Inferior parietal cortex (tissue), 1 donor: ENCODE measurements at regions not wholly inside any gene's neighbourhood (a gene's known extent, or its start where the extent isn't known, plus 50 kb on each side); places are given as distances from the start of the nearest gene placed in this dataset.
"Not testable (repeated sequence)": the region's sequence is repeated elsewhere in the genome, so short reads cannot be mapped to it uniquely, and the experiment has no call there.

Experiments
- DNase-seq: peaks from one replicate; pipeline ENCODE4 v3.0.0-alpha.2; 2016; ENCODE audit errors: extremely low spot score

GRCh38 chr5:54884195-54884536, 101.2 kb downstream of the ESM1 start:
- no peak for DNase-seq

- DNase-seq = no peak
Measured at GRCh38 chr5:54883374-54884194, 101.8 kb downstream of the ESM1 start.

GRCh38 chr5:54882841-54883240, 102.6 kb downstream of the ESM1 start:
- no peak for DNase-seq

GRCh38 chr5:54882101-54882500, 103.3 kb downstream of the ESM1 start:
- no peak for DNase-seq

- no peak for DNase-seq
Measured at GRCh38 chr5:54881286-54882005, 103.9 kb downstream of the ESM1 start.

GRCh38 chr5:54876976-54877375, 108.4 kb downstream of the ESM1 start:
- DNase-seq = no peak

- DNase-seq = no peak
Measured at GRCh38 chr5:54876556-54876955, 108.8 kb downstream of the ESM1 start.

GRCh38 chr5:54874337-54875021, 110.9 kb downstream of the ESM1 start:
- no peak for DNase-seq

- no peak for DNase-seq
Measured at GRCh38 chr5:54873691-54874090, 111.7 kb downstream of the ESM1 start.

- DNase-seq = no peak
Measured at GRCh38 chr5:54872810-54873209, 112.6 kb downstream of the ESM1 start.

- no peak for DNase-seq
Measured at GRCh38 chr5:54870271-54870670, 115.1 kb downstream of the ESM1 start.

- DNase-seq = no peak
Measured at GRCh38 chr5:54869691-54870090, 115.7 kb downstream of the ESM1 start.

- no peak for DNase-seq
Measured at GRCh38 chr5:54868511-54869483, 116.6 kb downstream of the ESM1 start.

- peak; percentile 80 for DNase-seq
Measured at GRCh38 chr5:54867310-54867944, 118.0 kb downstream of the ESM1 start.

- not testable (repeated sequence) for DNase-seq
Measured at GRCh38 chr5:54864911-54865515, 120.4 kb downstream of the ESM1 start.

- no peak for DNase-seq
Measured at GRCh38 chr5:54862036-54862435, 123.4 kb downstream of the ESM1 start.

- DNase-seq = no peak
Measured at GRCh38 chr5:54861212-54861894, 124.0 kb downstream of the ESM1 start.

- no peak for DNase-seq
Measured at GRCh38 chr5:54860321-54860720, 125.1 kb downstream of the ESM1 start.

GRCh38 chr5:54859316-54859715, 126.1 kb downstream of the ESM1 start:
- DNase-seq = no peak
